GM23338 (cell line): ENCODE measurements at regions not wholly inside any gene's neighbourhood (a gene's known extent, or its start where the extent isn't known, plus 50 kb on each side); places are given as distances from the start of the nearest gene placed in this dataset.
A peak's percentile ranks its signal among the peaks of the same experiment; 100 is the strongest.

Source experiments
- ATAC-seq: fragments of 200-7000 bp; cut with Tn5 transposase; 3 replicates; pipeline ENCODE4 v1.9.1; 2020
- DNase-seq: peaks from one replicate; pipeline ENCODE4 v3.0.0-alpha.2; 2015; ENCODE audit warnings: low spot score
- H2AFZ ChIP-seq: fragments of 200-600 bp; sonication (generic); 2 replicates; pipeline ENCODE4 v1.8.0; 2016; ENCODE audit warnings: antibody characterized with exemption, mild to moderate bottlenecking, moderate library complexity
- H3F3A ChIP-seq: fragments of 200-600 bp; sonication (generic); replicated peaks from 2 replicates; pipeline ENCODE4 v1.8.0; 2017; ENCODE audit warnings: antibody characterized with exemption, mixed run types, low read depth
- H3K27ac ChIP-seq: fragments of 200-600 bp; sonication (generic); 2 replicates; pipeline ENCODE4 v1.6.1; 2016; ENCODE audit warnings: low read depth
- H3K27me3 ChIP-seq: fragments of 200-600 bp; sonication (generic); 2 replicates; pipeline ENCODE4 v1.8.0; 2016; ENCODE audit warnings: mild to moderate bottlenecking, mixed run types, moderate library complexity; ENCODE audit not compliant: insufficient read depth
- H3K36me3 ChIP-seq: fragments of 200-600 bp; sonication (generic); 2 replicates; pipeline ENCODE4 v1.8.0; 2016; ENCODE audit warnings: mild to moderate bottlenecking; ENCODE audit not compliant: insufficient read depth
- H3K4me1 ChIP-seq: fragments of 200-600 bp; sonication (generic); 2 replicates; pipeline ENCODE4 v1.8.0; 2016; ENCODE audit warnings: mild to moderate bottlenecking, moderate library complexity; ENCODE audit not compliant: insufficient read depth
- H3K4me2 ChIP-seq: fragments of 200-600 bp; sonication (generic); 2 replicates; pipeline ENCODE4 v1.7.1; 2017; ENCODE audit warnings: mixed run types
- H3K4me3 ChIP-seq: fragments of 200-600 bp; sonication (generic); 2 replicates; pipeline ENCODE4 v1.6.1; 2016; ENCODE audit warnings: mixed run types
- H3K79me2 ChIP-seq: fragments of 200-600 bp; sonication (generic); replicated peaks from 2 replicates; pipeline ENCODE4 v1.8.0; 2017; ENCODE audit warnings: mild to moderate bottlenecking; ENCODE audit not compliant: insufficient read depth
- H3K9me2 ChIP-seq: fragments of 200-600 bp; sonication (generic); 2 replicates; pipeline ENCODE4 v1.8.0; 2017; ENCODE audit not compliant: insufficient read depth
- H4K20me1 ChIP-seq: fragments of 200-600 bp; sonication (generic); replicated peaks from 2 replicates; pipeline ENCODE4 v1.8.0; 2017; ENCODE audit warnings: mild to moderate bottlenecking; ENCODE audit not compliant: insufficient read depth
- H3K27ac Mint-ChIP-seq: 2 replicates; pipeline ENCODE4 v1.8.0; 2020; ENCODE audit warnings: inconsistent platforms, mild to moderate bottlenecking, moderate library complexity, mixed read lengths
- H3K27me3 Mint-ChIP-seq: 3 replicates; pipeline ENCODE4 v1.8.0; 2022; ENCODE audit warnings: low read depth, mild to moderate bottlenecking, moderate library complexity, mixed read lengths, inconsistent platforms; ENCODE audit not compliant: insufficient read depth, poor library complexity
- H3K36me3 Mint-ChIP-seq: 3 replicates; pipeline ENCODE4 v1.8.0; 2021; ENCODE audit warnings: low read depth, mild to moderate bottlenecking, inconsistent platforms, moderate library complexity, mixed read lengths
- H3K4me1 Mint-ChIP-seq: 3 replicates; pipeline ENCODE4 v1.8.0; 2020; ENCODE audit warnings: mild to moderate bottlenecking, inconsistent platforms, mixed read lengths
- H3K4me3 Mint-ChIP-seq: 3 replicates; pipeline ENCODE4 v1.8.0; 2021; ENCODE audit warnings: moderate library complexity, mild to moderate bottlenecking, inconsistent platforms, mixed read lengths
- H3K9me3 Mint-ChIP-seq: 3 replicates; pipeline ENCODE4 v1.8.0; 2020; ENCODE audit warnings: moderate library complexity, mild to moderate bottlenecking, inconsistent platforms, mixed read lengths
- CTCF ChIP-seq, 2 experiments: fragments of 200-600 bp in 1 of 2; sonication (generic) in 1 of 2; conservative IDR thresholded peaks; 2 replicates each; pipeline versions ENCODE4 v1.5.1 to v1.6.1; 2016 to 2017; ENCODE audit warnings: antibody characterized with exemption in 2 of 2, low read depth in 2 of 2, mild to moderate bottlenecking in 2 of 2, moderate library complexity in 1 of 2
- EZH2 ChIP-seq: fragments of 200-600 bp; sonication (generic); IDR thresholded peaks from one replicate; pipeline ENCODE4 v1.8.0; 2017; ENCODE audit warnings: antibody characterized with exemption, mild to moderate bottlenecking, low read depth; ENCODE audit not compliant: unreplicated experiment
- REST ChIP-seq: IDR thresholded peaks from one replicate; pipeline ENCODE4 v1.6.1; 2018; ENCODE audit warnings: antibody characterized with exemption; ENCODE audit not compliant: unreplicated experiment
- STAT1 ChIP-seq: IDR thresholded peaks from one replicate; pipeline ENCODE4 v1.6.1; 2016; ENCODE audit warnings: antibody characterized with exemption; ENCODE audit not compliant: unreplicated experiment

GRCh38 chr13:69331245-69331644 lies 776.4 kb upstream of the ATXN8OS start:
- H3K27ac ChIP-seq = no peak overlapping the region
- H3K4me3 ChIP-seq = no peak overlapping the region
- no peak overlapping the region for H3K27ac Mint-ChIP-seq
- no peaks in the 10 kb centered on the region for H4K20me1 ChIP-seq
- no peaks in the 10 kb centered on the region for H3F3A ChIP-seq
- peaks cover 4% of the 10 kb centered on the region for H3K27me3 Mint-ChIP-seq
- H3K79me2 ChIP-seq = no peaks in the 10 kb centered on the region
- H3K9me2 ChIP-seq = no peaks in the 10 kb centered on the region
- H3K9me3 Mint-ChIP-seq = no peaks in the 10 kb centered on the region
- TF ChIP-seq EZH2 (no peak), REST (no peak)
- H3K4me1 Mint-ChIP-seq = peaks cover 4% of the 10 kb centered on the region; the same call in 2 of the 3 replicates
- no peaks in the 10 kb centered on the region for H3K27me3 ChIP-seq
- H3K4me1 ChIP-seq = no peaks in the 10 kb centered on the region
- ATAC-seq (no peak), DNase-seq (no peak)
- H3K4me2 ChIP-seq = no peak overlapping the region
- H2AFZ ChIP-seq = no peak overlapping the region
- no peaks in the 10 kb centered on the region for H3K36me3 Mint-ChIP-seq
- no peak overlapping the region for H3K4me3 Mint-ChIP-seq
- H3K36me3 ChIP-seq = no peaks in the 10 kb centered on the region

- H3K27me3 ChIP-seq = no peaks in the 10 kb centered on the region
- H3K4me1 ChIP-seq = no peaks in the 10 kb centered on the region
- H3K36me3 ChIP-seq = no peaks in the 10 kb centered on the region
- no peak overlapping the region for H3K27ac ChIP-seq
- no peak overlapping the region for H3K4me2 ChIP-seq
- no peaks in the 10 kb centered on the region for H3F3A ChIP-seq
- TF ChIP-seq REST = no peak
- TF ChIP-seq STAT1 = no peak
- peak in 1 of 2 experiments; percentile 51; a peak in 3 of 4 replicates for TF ChIP-seq CTCF (conservative IDR thresholded peaks at IDR 0.05; ENCODE audit: low read depth in 2 of 2)
- H4K20me1 ChIP-seq = no peaks in the 10 kb centered on the region
- ATAC-seq (no peak), DNase-seq (peak; percentile 32)
- H3K9me3 Mint-ChIP-seq = no peaks in the 10 kb centered on the region
- H3K27ac Mint-ChIP-seq = no peak overlapping the region
- no peak overlapping the region for H3K4me3 Mint-ChIP-seq
- no peak overlapping the region for H3K4me3 ChIP-seq
- no peaks in the 10 kb centered on the region for H3K36me3 Mint-ChIP-seq
- H3K27me3 Mint-ChIP-seq = peaks cover 4% of the 10 kb centered on the region
- no peaks in the 10 kb centered on the region for H3K79me2 ChIP-seq
- no peaks in the 10 kb centered on the region for H3K4me1 Mint-ChIP-seq
- no peak overlapping the region for H2AFZ ChIP-seq
- no peaks in the 10 kb centered on the region for H3K9me2 ChIP-seq
Measured at GRCh38 chr13:69324090-69324886, 783.3 kb upstream of the ATXN8OS start.
